ENCODE measurements at regions not wholly inside any gene's neighbourhood (a gene's known extent, or its start where the extent isn't known, plus 50 kb on each side); places are given as distances from the start of the nearest gene placed in this dataset.

DNA sequence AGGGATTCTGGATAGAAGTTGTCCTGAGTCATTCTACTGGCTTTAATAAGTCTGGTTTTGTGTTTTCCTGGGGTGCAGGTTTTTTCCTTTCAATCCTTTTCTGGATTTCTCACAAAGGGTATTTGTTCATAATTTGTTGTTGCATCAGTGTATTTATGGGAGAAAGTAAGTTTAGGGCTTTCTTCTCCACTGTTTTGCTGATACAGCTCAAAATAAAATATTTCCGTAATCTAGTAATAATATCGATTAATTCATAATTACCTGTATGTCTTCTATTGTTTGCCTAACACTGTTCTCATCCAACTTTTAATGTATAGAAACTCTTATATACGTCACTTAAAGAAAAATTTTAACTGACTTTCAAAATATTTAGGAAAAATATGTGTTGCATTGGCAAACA is 728.2 kb downstream of the LUZP2 start:
- TF ChIP-seq, protein P1, sequence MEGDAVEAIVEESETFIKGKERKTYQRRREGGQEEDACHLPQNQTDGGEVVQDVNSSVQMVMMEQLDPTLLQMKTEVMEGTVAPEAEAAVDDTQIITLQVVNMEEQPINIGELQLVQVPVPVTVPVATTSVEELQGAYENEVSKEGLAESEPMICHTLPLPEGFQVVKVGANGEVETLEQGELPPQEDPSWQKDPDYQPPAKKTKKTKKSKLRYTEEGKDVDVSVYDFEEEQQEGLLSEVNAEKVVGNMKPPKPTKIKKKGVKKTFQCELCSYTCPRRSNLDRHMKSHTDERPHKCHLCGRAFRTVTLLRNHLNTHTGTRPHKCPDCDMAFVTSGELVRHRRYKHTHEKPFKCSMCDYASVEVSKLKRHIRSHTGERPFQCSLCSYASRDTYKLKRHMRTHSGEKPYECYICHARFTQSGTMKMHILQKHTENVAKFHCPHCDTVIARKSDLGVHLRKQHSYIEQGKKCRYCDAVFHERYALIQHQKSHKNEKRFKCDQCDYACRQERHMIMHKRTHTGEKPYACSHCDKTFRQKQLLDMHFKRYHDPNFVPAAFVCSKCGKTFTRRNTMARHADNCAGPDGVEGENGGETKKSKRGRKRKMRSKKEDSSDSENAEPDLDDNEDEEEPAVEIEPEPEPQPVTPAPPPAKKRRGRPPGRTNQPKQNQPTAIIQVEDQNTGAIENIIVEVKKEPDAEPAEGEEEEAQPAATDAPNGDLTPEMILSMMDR (IDR thresholded peaks at IDR 0.05; ENCODE audit: control extremely low read depth, extremely low read depth) = no peak
- Histone ChIP-seq H3K9me3 (ENCODE audit: control insufficient read depth in 4 of 4, insufficient read depth in 3 of 4, low read length in 3 of 4) (no peaks in the 10 kb centered on the region), H3K9ac (ENCODE audit: insufficient read depth in 1 of 2, low read length in 2 of 2) (no peak overlapping the region), H3K4me3 (no peak overlapping the region), H3K27ac (ENCODE audit: low read depth in 1 of 2, low read length in 1 of 2) (no peak overlapping the region), H3K36me3 (ENCODE audit: control insufficient read depth in 4 of 4, insufficient read depth in 4 of 4, low read length in 4 of 4) (no peaks in the 10 kb centered on the region), H3K4me1 (ENCODE audit: control insufficient read depth in 5 of 5, insufficient read depth in 5 of 5, low read length in 5 of 5) (no peaks in the 10 kb centered on the region), H3K27me3 (ENCODE audit: control insufficient read depth in 3 of 3, insufficient read depth in 3 of 3, low read length in 2 of 3) (no peaks in the 10 kb centered on the region)
- no peak for ATAC-seq (ENCODE audit: insufficient read depth, low FRiP score)
- 87 to 90% methylated on average over 3 of the region's 3 CpGs for WGBS, 2 donors
- no peak for DNase-seq

DNA sequence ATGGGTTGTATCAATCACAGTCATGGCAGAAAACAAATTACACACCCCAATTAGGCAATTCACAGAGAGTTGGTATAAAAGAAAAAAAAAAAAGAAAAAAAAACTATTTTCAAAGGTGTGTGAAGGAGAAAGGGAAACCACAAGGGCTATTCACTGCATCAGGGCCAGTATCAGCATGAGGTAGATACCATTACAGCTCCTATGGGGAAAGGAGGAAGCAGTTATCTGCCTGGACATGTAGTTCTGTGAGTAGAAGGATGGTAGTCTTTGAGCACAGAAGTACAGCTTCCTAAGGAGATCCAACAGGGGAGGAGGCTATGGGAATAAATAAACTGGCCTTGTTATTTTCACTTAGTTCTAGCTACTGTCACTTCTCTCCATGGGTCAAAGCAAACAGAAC is 746.1 kb downstream of the LUZP2 start:
- ATAC-seq (ENCODE audit: insufficient read depth, low FRiP score) = no peak
- Histone ChIP-seq H3K9ac (ENCODE audit: insufficient read depth in 1 of 2, low read length in 2 of 2) (no peak overlapping the region), H3K4me3 (no peak overlapping the region), H3K4me1 (ENCODE audit: control insufficient read depth in 5 of 5, insufficient read depth in 5 of 5, low read length in 5 of 5) (no peaks in the 10 kb centered on the region), H3K27me3 (ENCODE audit: control insufficient read depth in 3 of 3, insufficient read depth in 3 of 3, low read length in 2 of 3) (no peaks in the 10 kb centered on the region), H3K9me3 (ENCODE audit: control insufficient read depth in 4 of 4, insufficient read depth in 3 of 4, low read length in 3 of 4) (no peaks in the 10 kb centered on the region), H3K36me3 (ENCODE audit: control insufficient read depth in 4 of 4, insufficient read depth in 4 of 4, low read length in 4 of 4) (no peaks in the 10 kb centered on the region), H3K27ac (ENCODE audit: low read depth in 1 of 2, low read length in 1 of 2) (no peak overlapping the region)
- TF ChIP-seq, protein P1 (IDR thresholded peaks at IDR 0.05; ENCODE audit: control extremely low read depth, extremely low read depth) = no peak
- DNase-seq = no peak

DNA sequence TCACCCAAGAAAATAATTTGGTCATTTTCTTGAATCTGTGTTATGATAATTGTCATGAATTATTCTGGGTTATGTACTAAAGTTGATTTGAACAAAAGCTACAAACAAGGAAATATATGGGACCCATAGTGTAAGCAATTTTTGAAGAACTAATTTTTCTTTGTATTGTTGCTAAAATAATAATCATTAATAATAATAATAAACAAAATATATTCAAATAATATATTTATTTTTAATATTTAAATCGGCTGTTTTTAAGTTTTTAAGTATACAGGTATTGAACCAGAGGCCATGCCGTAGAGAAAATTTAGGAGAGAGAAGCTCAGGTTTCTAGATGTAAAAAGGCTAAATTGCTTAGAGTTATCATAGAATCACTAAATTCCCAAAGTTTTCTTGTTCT is 747.3 kb downstream of the LUZP2 start:
- no peaks in the 10 kb centered on the region for H3K9me3 ChIP-seq (ENCODE audit: control insufficient read depth in 4 of 4, insufficient read depth in 3 of 4, low read length in 3 of 4)
- DNase-seq (no peak), ATAC-seq (ENCODE audit: insufficient read depth, low FRiP score) (no peak)
- no peak overlapping the region for H3K9ac ChIP-seq (ENCODE audit: insufficient read depth in 1 of 2, low read length in 2 of 2)
- no peaks in the 10 kb centered on the region for H3K27me3 ChIP-seq (ENCODE audit: control insufficient read depth in 3 of 3, insufficient read depth in 3 of 3, low read length in 2 of 3)
- TF ChIP-seq, protein P1 (IDR thresholded peaks at IDR 0.05; ENCODE audit: control extremely low read depth, extremely low read depth) = no peak
- H3K36me3 ChIP-seq (ENCODE audit: control insufficient read depth in 4 of 4, insufficient read depth in 4 of 4, low read length in 4 of 4) = no peaks in the 10 kb centered on the region
- H3K4me3 ChIP-seq = no peak overlapping the region
- 93 to 94% methylated on average over 2 of the region's 2 CpGs for WGBS, 2 donors
- H3K4me1 ChIP-seq (ENCODE audit: control insufficient read depth in 5 of 5, insufficient read depth in 5 of 5, low read length in 5 of 5) = no peaks in the 10 kb centered on the region
- no peak overlapping the region for H3K27ac ChIP-seq (ENCODE audit: low read depth in 1 of 2, low read length in 1 of 2)

DNA sequence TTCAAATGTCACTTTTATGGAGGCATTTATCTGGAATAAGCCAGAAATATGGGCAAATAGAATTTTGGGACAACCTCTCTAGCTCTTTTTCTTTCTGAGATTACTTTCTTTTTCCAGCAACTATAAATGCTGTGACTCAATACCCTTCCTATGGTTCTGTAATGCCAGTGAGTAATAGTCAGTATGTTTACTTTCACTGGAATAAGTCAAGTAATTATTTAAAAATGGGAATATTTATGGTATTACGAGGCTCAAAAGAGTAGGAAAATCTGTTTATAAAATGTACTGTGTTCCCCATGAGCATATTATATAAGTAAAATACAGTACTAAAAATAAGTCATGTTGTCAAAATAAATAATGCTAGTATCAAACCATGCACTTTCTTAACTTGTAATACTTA is 750.5 kb downstream of the LUZP2 start:
- Histone ChIP-seq H3K27me3 (ENCODE audit: control insufficient read depth in 3 of 3, insufficient read depth in 3 of 3, low read length in 2 of 3) (no peaks in the 10 kb centered on the region), H3K36me3 (ENCODE audit: control insufficient read depth in 4 of 4, insufficient read depth in 4 of 4, low read length in 4 of 4) (no peaks in the 10 kb centered on the region), H3K9ac (ENCODE audit: insufficient read depth in 1 of 2, low read length in 2 of 2) (no peak overlapping the region), H3K9me3 (ENCODE audit: control insufficient read depth in 4 of 4, insufficient read depth in 3 of 4, low read length in 3 of 4) (peaks cover 0 to 2% (median 0%) of the 10 kb centered on the region in 4 donors), H3K4me3 (no peak overlapping the region), H3K27ac (ENCODE audit: low read depth in 1 of 2, low read length in 1 of 2) (no peak overlapping the region), H3K4me1 (ENCODE audit: control insufficient read depth in 5 of 5, insufficient read depth in 5 of 5, low read length in 5 of 5) (no peaks in the 10 kb centered on the region)
- 49 to 74% methylated on average over 1 of the region's 1 CpG for WGBS, 2 donors
- no peak for ATAC-seq (ENCODE audit: insufficient read depth, low FRiP score)
- TF ChIP-seq, protein P1 (IDR thresholded peaks at IDR 0.05; ENCODE audit: control extremely low read depth, extremely low read depth) = no peak
- DNase-seq = no peak
